ENCODE measurements at regions not wholly inside any gene's neighbourhood (a gene's known extent, or its start where the extent isn't known, plus 50 kb on each side); places are given as distances from the start of the nearest gene placed in this dataset.
A peak's percentile ranks its signal among the peaks of the same experiment; 100 is the strongest.

GRCh38 chrX:56057325-56057724 lies 174.8 kb upstream of the KLF8 start:
- Mint-ChIP-seq H3K27ac (no peak overlapping the region), H3K27me3 (no peaks in the 10 kb centered on the region), H3K4me3 (no peak overlapping the region), H3K4me1 (peaks cover 38% of the 10 kb centered on the region), H3K9me3 (ENCODE audit: insufficient read depth) (peaks cover 4% of the 10 kb centered on the region)
- Histone ChIP-seq H3K27me3 (replicated peaks in 1 of 4; ENCODE audit: control extremely low read depth in 1 of 4, control insufficient read depth in 3 of 4, insufficient read depth in 4 of 4, low read length in 3 of 4) (no peaks in the 10 kb centered on the region), H3K27ac (ENCODE audit: low read length in 2 of 2) (no peak overlapping the region), H3K36me3 (replicated peaks in 1 of 2; ENCODE audit: control extremely low read depth in 1 of 2, control insufficient read depth in 1 of 2, extremely low read depth in 1 of 2, insufficient read depth in 2 of 2, low read length in 1 of 2) (peaks cover 0 to 5% of the 10 kb centered on the region in 2 experiments), H2AFZ (ENCODE audit: insufficient read depth, low read depth, low read length, poor library complexity, severe bottlenecking) (no peak overlapping the region), H3K4me1 (ENCODE audit: control insufficient read depth in 2 of 2, insufficient read depth in 2 of 2, low read length in 2 of 2) (peaks cover 7 to 15% of the 10 kb centered on the region in 2 donors), H3K9ac (ENCODE audit: low read length) (no peak overlapping the region), H3K9me3 (ENCODE audit: control extremely low read depth in 1 of 3, control insufficient read depth in 2 of 3, insufficient read depth in 1 of 3, low read length in 2 of 3) (peaks cover 0 to 9% (median 2%) of the 10 kb centered on the region in 3 donors), H3K79me2 (ENCODE audit: control insufficient read depth, insufficient read depth, low read length) (peaks cover 12% of the 10 kb centered on the region), H4K20me1 (ENCODE audit: control insufficient read depth, insufficient read depth, low read length, poor library complexity, severe bottlenecking) (no peaks in the 10 kb centered on the region), H3K4me3 (ENCODE audit: control extremely low read depth in 1 of 5, extremely low read depth in 1 of 5, insufficient read depth in 1 of 5, low read depth in 2 of 5, low read length in 4 of 5) (no peak overlapping the region), H3K4me2 (replicated peaks; ENCODE audit: low read depth, low read length, poor library complexity, severe bottlenecking) (no peak overlapping the region)
- ATAC-seq (ENCODE audit: low read depth) (no peak), DNase-seq (no peak)
- no peak for TF ChIP-seq EZH2 (IDR thresholded peaks at IDR 0.05; ENCODE audit: borderline replicate concordance, insufficient read depth, low read depth, low read length, poor library complexity, severe bottlenecking)
- TF ChIP-seq CTCF (IDR thresholded peaks at IDR 0.05) = no peak
- intact Hi-C loops (cut with micrococcal nuclease) = no loop called here
- ChIA-PET POLR2A (no interaction called here), CTCF (no interaction called here)
- whole genome bisulfite sequencing (ENCODE audit: insufficient coverage) = 100% methylated on average over 2 of the region's 4 CpGs

- H3K4me2 ChIP-seq (replicated peaks; ENCODE audit: low read depth, low read length, poor library complexity, severe bottlenecking) = peak overlapping the region; percentile 58
- H3K4me3 ChIP-seq (ENCODE audit: control extremely low read depth in 1 of 5, extremely low read depth in 1 of 5, insufficient read depth in 1 of 5, low read depth in 2 of 5, low read length in 4 of 5) = no peak overlapping the region
- Mint-ChIP-seq H3K27me3 (no peaks in the 10 kb centered on the region), H3K9me3 (ENCODE audit: insufficient read depth) (no peaks in the 10 kb centered on the region), H3K27ac (peak overlapping the region; percentile 91), H3K4me1 (peaks cover 76% of the 10 kb centered on the region), H3K4me3 (peak overlapping the region; percentile 46)
- no peaks in the 10 kb centered on the region for H4K20me1 ChIP-seq (ENCODE audit: control insufficient read depth, insufficient read depth, low read length, poor library complexity, severe bottlenecking)
- H3K9me3 ChIP-seq (ENCODE audit: control extremely low read depth in 1 of 3, control insufficient read depth in 2 of 3, insufficient read depth in 1 of 3, low read length in 2 of 3) = peaks cover 0 to 31% (median 13%) of the 10 kb centered on the region in 3 donors
- ATAC-seq (ENCODE audit: low read depth) (peak; percentile 60), DNase-seq (peak; percentile 73)
- no peak for TF ChIP-seq EZH2 (IDR thresholded peaks at IDR 0.05; ENCODE audit: borderline replicate concordance, insufficient read depth, low read depth, low read length, poor library complexity, severe bottlenecking)
- ChIA-PET CTCF (interaction anchor here (3.6 to 3.7 kb wide), 2 partner anchors 147 to 158 kb away, joined by 15 to 24 read pairs; no protein-coding TSS in a partner anchor), POLR2A (interaction anchor here (1.6 to 3.5 kb wide), 2 partner anchors 158 to 167 kb away, joined by 4 to 14 read pairs; partner anchors contain the start of gene KLF8)
- no peak overlapping the region for H2AFZ ChIP-seq (ENCODE audit: insufficient read depth, low read depth, low read length, poor library complexity, severe bottlenecking)
- intact Hi-C loops (cut with micrococcal nuclease) = loop anchor here (5.0 kb wide), 1 partner anchor 34 kb away; no protein-coding TSS in a partner anchor
- H3K27me3 ChIP-seq (replicated peaks in 1 of 4; ENCODE audit: control extremely low read depth in 1 of 4, control insufficient read depth in 3 of 4, insufficient read depth in 4 of 4, low read length in 3 of 4) = no peaks in the 10 kb centered on the region
- H3K27ac ChIP-seq (ENCODE audit: low read length in 2 of 2) = peak overlapping the region; percentile 81 to 99
- no peaks in the 10 kb centered on the region for H3K36me3 ChIP-seq (replicated peaks in 1 of 2; ENCODE audit: control extremely low read depth in 1 of 2, control insufficient read depth in 1 of 2, extremely low read depth in 1 of 2, insufficient read depth in 2 of 2, low read length in 1 of 2)
- H3K79me2 ChIP-seq (ENCODE audit: control insufficient read depth, insufficient read depth, low read length) = peaks cover 7% of the 10 kb centered on the region
- WGBS (ENCODE audit: insufficient coverage) = 0% methylated on average over 1 of the region's 2 CpGs
- no peak overlapping the region for H3K9ac ChIP-seq (ENCODE audit: low read length)
- peaks cover 50 to 53% of the 10 kb centered on the region in 2 donors for H3K4me1 ChIP-seq (ENCODE audit: control insufficient read depth in 2 of 2, insufficient read depth in 2 of 2, low read length in 2 of 2)
Observed at GRCh38 chrX:56066016-56066415, 166.1 kb upstream of the KLF8 start.
